NCI-H748 treated with DMSO at 0.1 percent for 48 hours (cell line): ENCODE measurements at regions not wholly inside any gene's neighbourhood (a gene's known extent, or its start where the extent isn't known, plus 50 kb on each side); places are given as distances from the start of the nearest gene placed in this dataset.

Experiments used
- DNase-seq: peaks from one replicate; lab custom pipeline; 2025; lab: John Stamatoyannopoulos, UW

DNA sequence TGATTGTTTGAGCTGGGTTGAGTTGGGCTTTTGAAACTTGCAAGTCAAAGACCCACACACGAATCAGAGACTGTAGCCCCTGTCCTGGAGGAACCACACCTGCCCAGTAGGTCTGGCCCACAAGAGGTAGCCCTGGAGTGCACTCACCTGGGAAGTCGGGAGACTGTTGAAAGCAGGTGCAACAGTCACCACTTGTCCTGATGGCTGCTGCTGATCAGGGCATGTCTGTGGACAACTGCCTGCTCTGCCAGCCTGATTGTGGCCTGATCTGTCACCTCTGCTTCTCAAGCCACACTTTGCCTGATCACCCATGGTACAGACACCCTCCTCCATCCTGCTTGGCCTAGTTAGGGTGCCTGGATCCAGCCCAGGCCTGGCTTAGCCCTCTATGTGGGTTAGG lies 105.0 kb upstream of the HAAO start:
- DNase-seq, result no peak

DNA sequence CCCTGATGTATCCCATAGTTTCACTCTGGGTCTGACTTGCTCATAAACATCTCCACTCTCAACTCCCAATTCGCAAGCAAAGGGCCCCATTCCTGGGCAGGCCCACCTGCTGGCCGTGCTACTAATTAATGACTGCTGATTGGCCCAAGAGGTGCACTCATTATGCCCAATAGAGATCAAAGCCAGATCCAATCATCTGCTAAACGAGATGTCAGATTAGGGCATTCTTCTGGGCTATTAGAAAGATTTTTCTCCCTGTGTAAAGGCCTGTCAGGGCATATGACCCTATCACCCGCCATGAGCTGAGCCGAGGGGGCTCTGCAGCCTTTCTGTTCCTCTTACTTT lies 103.4 kb upstream of the HAAO start:
- no peak for DNase-seq

GRCh38 chr2:42895134-42895790 lies 102.9 kb upstream of the HAAO start:
- DNase-seq, result no peak

DNA sequence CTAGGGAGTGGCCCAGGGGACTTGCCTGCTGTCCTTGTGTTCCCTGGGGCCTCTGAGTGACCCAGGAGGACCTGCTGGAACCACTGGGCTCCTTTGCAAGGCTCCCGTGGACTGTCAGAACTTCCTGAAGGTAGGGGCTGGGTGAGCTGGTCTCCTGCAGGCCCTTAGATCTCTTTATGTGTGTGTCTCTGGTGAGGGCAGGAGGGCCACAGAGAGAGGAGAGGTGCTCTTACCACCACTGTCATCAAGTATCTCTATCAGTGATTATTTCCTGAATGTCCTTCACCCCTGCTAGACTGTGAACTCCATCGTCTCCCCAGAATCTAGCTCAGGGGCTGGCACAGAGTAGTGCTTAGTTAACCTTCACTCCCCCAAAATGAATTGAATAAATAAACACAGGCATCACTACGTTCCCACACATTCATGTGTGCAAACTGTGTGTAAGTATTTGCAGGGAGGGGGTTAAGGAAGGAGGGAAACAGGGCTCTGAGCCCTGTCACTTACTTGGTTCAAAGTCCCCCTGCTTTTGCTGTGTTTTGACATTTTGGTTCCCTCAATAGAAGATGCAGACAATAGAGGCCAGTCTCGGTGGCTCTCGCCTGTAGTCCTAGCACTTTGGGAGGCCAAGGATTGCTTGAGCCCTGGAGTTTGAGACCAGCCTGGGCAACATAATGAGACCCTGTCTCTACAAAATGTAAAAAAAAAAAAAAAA lies 100.8 kb upstream of the HAAO start:
- no peak for DNase-seq

DNA sequence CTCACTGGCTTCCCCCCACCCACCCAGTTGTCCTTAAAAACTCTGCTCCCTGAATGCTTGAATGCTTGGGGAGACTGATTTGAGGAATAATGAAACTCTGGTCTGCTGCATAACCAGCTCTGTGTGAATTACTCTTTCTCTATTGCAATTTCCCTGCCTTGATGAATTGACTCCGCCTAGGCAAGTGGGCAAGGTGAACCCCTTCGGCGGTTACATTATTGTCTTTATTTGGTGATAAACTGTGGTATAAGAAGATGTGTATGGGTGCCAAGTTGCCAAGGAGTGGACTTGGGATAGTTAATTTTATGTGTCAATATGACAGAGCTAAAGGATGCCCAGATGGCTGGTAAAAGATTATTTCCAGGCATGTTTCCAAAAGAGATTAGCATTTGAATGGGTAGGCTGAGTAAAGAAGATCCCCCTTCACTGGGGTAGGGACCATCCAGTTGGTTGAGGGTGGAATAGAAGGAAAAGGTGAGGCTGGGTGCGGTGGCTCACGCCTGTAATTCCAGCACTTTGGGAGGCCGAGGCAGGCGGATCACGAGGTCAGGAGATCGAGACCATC lies 98.5 kb upstream of the HAAO start:
- no peak for DNase-seq

DNA sequence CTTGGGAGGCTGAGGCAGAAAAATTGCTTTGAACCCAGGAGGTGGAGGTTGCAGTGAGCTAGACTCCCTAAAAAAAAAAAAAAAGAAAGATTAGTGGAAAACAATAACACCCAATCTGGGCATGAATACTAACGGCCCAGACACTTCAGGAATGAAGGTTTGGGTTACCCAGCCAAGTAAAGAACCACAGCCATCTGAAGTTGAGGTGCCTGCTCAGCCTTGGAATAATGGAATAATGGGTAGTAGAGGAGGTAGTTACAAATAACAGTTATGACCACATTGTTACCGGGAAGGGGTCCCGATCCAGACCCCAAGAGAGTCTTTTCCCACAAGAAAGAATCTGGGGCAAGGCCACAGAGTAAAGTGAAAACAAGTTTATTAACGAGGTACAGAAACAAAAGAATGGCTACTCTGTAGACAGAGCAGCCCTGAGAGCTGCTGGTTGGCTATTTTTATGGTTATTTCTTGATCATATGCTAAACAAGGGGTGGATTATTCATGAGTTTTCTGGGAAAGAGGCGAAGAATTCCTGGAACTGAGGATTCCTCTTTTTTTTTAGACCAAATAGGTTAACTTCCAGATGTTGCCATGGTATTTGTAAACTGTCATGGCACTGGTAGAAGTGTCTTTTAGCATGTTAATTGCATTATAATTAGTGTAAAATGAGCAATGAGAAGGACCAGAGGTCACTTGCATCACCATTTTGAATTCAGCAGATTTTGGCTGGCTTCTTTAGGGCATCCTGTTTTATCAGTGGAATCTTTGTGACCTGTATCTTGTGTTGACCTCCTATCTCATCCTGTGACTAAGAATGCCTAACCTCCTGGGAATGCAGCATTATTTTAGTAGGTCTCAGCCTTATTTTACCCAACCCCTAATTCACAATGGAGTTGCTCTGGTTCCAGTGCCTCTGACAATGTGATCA lies 96.2 kb upstream of the HAAO start:
- DNase-seq, result no peak

DNA sequence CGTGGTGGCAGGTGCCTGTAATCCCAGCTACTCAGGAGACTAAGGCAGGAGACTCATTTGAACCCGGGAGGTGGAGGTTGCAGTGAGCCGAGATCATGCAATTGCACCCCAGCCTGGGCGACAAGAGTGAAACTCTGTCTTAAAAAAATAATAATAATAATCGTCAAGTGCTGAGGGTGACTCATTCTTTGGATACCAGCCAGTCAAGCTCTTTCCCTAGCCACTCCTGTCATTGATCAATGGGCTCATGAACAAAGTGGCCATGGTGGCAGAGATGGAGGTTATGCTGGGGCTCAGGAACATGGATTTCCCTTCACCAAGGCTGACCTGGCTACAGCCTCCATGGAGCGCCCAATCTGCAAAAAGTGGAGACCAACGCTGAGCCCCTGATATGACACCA lies 94.5 kb upstream of the HAAO start:
- no peak for DNase-seq

GRCh38 chr2:42882756-42883155 lies 90.4 kb upstream of the HAAO start:
- DNase-seq, result no peak

GRCh38 chr2:42881732-42882131 lies 89.3 kb upstream of the HAAO start:
- no peak for DNase-seq

- DNase-seq, result no peak
Measured at GRCh38 chr2:42880738-42881690, 88.6 kb upstream of the HAAO start.

GRCh38 chr2:42879913-42880737 lies 87.7 kb upstream of the HAAO start:
- DNase-seq, result no peak

GRCh38 chr2:42879121-42879705 lies 86.8 kb upstream of the HAAO start:
- no peak for DNase-seq

DNA sequence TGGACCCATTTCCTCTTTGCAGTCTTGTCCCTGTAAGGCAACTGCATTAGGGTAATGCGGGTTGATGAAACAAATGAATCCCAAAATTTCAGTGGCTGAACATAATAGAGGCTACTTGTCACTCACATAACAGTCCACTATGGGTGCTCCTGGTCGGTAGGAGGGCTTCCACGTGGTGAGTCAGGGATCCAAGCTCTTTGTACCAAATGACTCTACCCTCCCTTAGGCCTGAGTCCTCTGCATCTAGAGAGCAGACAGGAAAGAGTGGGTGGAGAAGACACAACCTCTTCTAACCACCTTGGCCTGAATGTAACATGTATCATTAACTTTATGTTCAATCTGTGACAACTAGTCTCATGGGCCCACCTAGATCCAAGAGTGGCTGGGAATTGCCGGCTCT lies 86.2 kb upstream of the HAAO start:
- DNase-seq, result no peak

- no peak for DNase-seq
Measured at GRCh38 chr2:42877936-42878335, 85.6 kb upstream of the HAAO start.

GRCh38 chr2:42877511-42877910 lies 85.1 kb upstream of the HAAO start:
- DNase-seq, result no peak

- no peak for DNase-seq
Measured at GRCh38 chr2:42876326-42876751, 84.0 kb upstream of the HAAO start.

DNA sequence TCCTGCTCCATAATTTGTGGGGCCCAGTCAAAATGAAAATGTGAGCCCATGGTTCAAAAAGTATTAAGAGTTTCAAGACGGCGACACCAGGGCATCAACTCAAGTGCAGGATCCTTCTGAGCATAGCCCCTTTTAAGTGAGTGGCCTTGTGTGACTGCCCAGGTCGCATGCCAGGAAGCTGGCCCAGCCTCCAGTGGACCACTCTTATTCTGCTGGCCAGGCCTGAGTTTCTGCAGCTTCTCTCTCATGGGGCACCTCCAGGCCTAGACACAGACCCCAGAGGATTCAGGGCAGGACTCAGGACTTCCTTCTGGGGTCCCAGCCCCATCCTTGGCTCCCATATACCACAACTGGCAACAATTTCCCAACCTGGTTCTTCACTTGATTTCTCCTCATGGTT lies 83.5 kb upstream of the HAAO start:
- DNase-seq, result no peak

GRCh38 chr2:42874949-42875801 lies 82.8 kb upstream of the HAAO start:
- DNase-seq, result no peak

- no peak for DNase-seq
Measured at GRCh38 chr2:42872721-42873120, 80.3 kb upstream of the HAAO start.
